GM12878 (cell line): ENCODE measurements at regions not wholly inside any gene's neighbourhood (a gene's known extent, or its start where the extent isn't known, plus 50 kb on each side); places are given as distances from the start of the nearest gene placed in this dataset.

ENCODE experiments used
- ATAC-seq: fragments of 200-7000 bp; cut with Tn5 transposase; 3 replicates; pipeline ENCODE4 v1.9.1; 2020; ENCODE audit warnings: mild to moderate bottlenecking, moderate library complexity
- BruUV-seq: library from RNA; stranded (reverse); fragments of 400-500 nt; replicated peaks from 2 replicates; lab custom pipeline; 2021; lab: Mats Ljungman, UMichigan
- CTCF ChIA-PET: fragments of 300-600 bp; sonication (Branson Sonifier 250); formaldehyde crosslinking; extraction: SDS; loops from one replicate; lab custom pipeline; 2021; ENCODE audit warnings: inconsistent platforms; lab: Yijun Ruan, JAX
- POLR2A ChIA-PET: fragments of 350-600 bp; formaldehyde crosslinking; extraction: SDS; loops from one replicate; lab custom pipeline; 2021; ENCODE audit warnings: inconsistent platforms; lab: Charles Lee
- RAD21 ChIA-PET: fragments of 300-600 bp; sonication (Branson Sonifier 250); formaldehyde crosslinking; loops from one replicate; lab custom pipeline; 2023; ENCODE audit warnings: antibody characterized with exemption; ENCODE audit not compliant: unreplicated experiment; lab: Charles Lee
- SMC1A ChIA-PET: fragments of 300-600 bp; sonication (Branson Sonifier 250); formaldehyde crosslinking; loops from one replicate; lab custom pipeline; 2023; ENCODE audit not compliant: unreplicated experiment, uncharacterized antibody; lab: Charles Lee
- DNase-seq: peaks from one replicate; pipeline ENCODE4 v3.0.0-alpha.2; 2011; ENCODE audit warnings: low read depth, low spot score
- FAIRE-seq: peaks from 3 replicates; lab custom pipeline; 2011; peaks lifted over from hg19 to GRCh38; lab: Jason Lieb, UNC
- H2AFZ ChIP-seq: 2 replicates; pipeline ENCODE4 v1.6.0; 2011; ENCODE audit warnings: low read depth, low read length, control low read depth; ENCODE audit not compliant: control insufficient read depth
- H3K27ac ChIP-seq: 2 replicates; pipeline ENCODE4 v1.5.1; 2011; ENCODE audit warnings: control low read depth; ENCODE audit not compliant: control insufficient read depth, insufficient read depth
- H3K27me3 ChIP-seq, 2 experiments: replicated peaks in 1 of 2; 2 replicates each; pipeline versions ENCODE4 v1.6.0 to v1.6.1; 2011; ENCODE audit warnings: low read length in 1 of 2; ENCODE audit not compliant: control insufficient read depth in 2 of 2, insufficient read depth in 2 of 2
- H3K36me3 ChIP-seq, 2 experiments: 2 replicates each; pipeline ENCODE4 v1.5.1; 2011; ENCODE audit warnings: low read length in 1 of 2; ENCODE audit not compliant: control insufficient read depth in 2 of 2, insufficient read depth in 2 of 2
- H3K4me1 ChIP-seq: 2 replicates; pipeline ENCODE4 v1.6.1; 2011; ENCODE audit warnings: mild to moderate bottlenecking, low read length, moderate library complexity, mixed read lengths; ENCODE audit not compliant: control insufficient read depth, insufficient read depth
- H3K4me2 ChIP-seq: 2 replicates; pipeline ENCODE4 v1.6.0; 2011; ENCODE audit warnings: control low read depth; ENCODE audit not compliant: control insufficient read depth, insufficient read depth
- H3K4me3 ChIP-seq: fragments of 200-600 bp; sonication (generic); 2 replicates; pipeline ENCODE4 v1.5.1; 2016
- H3K79me2 ChIP-seq: 2 replicates; pipeline ENCODE4 v1.6.0; 2011; ENCODE audit warnings: low read length; ENCODE audit not compliant: control insufficient read depth, insufficient read depth
- H3K9ac ChIP-seq: 2 replicates; pipeline ENCODE4 v1.8.0; 2011; ENCODE audit warnings: low read length, control low read depth, mixed read lengths; ENCODE audit not compliant: control insufficient read depth, insufficient read depth
- H3K9me3 ChIP-seq: replicated peaks from 3 replicates; pipeline ENCODE4 v1.5.1; 2011; ENCODE audit warnings: mild to moderate bottlenecking, low read length; ENCODE audit not compliant: control insufficient read depth, insufficient read depth
- H4K20me1 ChIP-seq: 2 replicates; pipeline ENCODE4 v1.6.0; 2011; ENCODE audit not compliant: control insufficient read depth, insufficient read depth
- ATF3 ChIP-seq: IDR thresholded peaks from 2 replicates; pipeline ENCODE4 v1.6.1; 2011; ENCODE audit warnings: low read depth, mild to moderate bottlenecking, low read length, moderate library complexity, borderline replicate concordance; ENCODE audit errors: extremely low read depth
- ATF7 ChIP-seq: fragments of 450-650 bp; IDR thresholded peaks from 2 replicates; pipeline ENCODE4 v1.6.1; 2016; ENCODE audit warnings: low read depth, mild to moderate bottlenecking
- BHLHE40 ChIP-seq, 2 experiments: fragments of 450-650 bp in 1 of 2; IDR thresholded peaks; 2 replicates each; pipeline ENCODE4 v1.6.1; 2011 to 2017; ENCODE audit warnings: low read depth in 2 of 2, borderline replicate concordance in 1 of 2, improper control_type of control experiment in 1 of 2, low read length in 1 of 2, mild to moderate bottlenecking in 1 of 2
- IKZF1 ChIP-seq: fragments of 450-650 bp; conservative IDR thresholded peaks from 2 replicates; pipeline ENCODE4 v1.6.1; 2017; ENCODE audit warnings: antibody characterized with exemption, mild to moderate bottlenecking
- KDM1A ChIP-seq: fragments of 200-600 bp; sonication (generic); IDR thresholded peaks from 2 replicates; pipeline ENCODE4 v1.6.1; 2016; ENCODE audit warnings: borderline replicate concordance
- MYB ChIP-seq: fragments of 150-350 bp; IDR thresholded peaks from 2 replicates; pipeline ENCODE4 v1.6.1; 2014; ENCODE audit warnings: mild to moderate bottlenecking, low read depth, low read length, borderline replicate concordance
- MYC ChIP-seq: IDR thresholded peaks from 2 replicates; pipeline ENCODE4 v1.6.1; 2011; ENCODE audit warnings: mild to moderate bottlenecking, low read length, moderate library complexity, inconsistent platforms; ENCODE audit not compliant: insufficient read depth, insufficient replicate concordance, insufficient read length, severe bottlenecking
- NR2F1 ChIP-seq: fragments of 450-650 bp; conservative IDR thresholded peaks from 2 replicates; pipeline ENCODE4 v1.6.1; 2017; ENCODE audit warnings: mild to moderate bottlenecking
- PML ChIP-seq: IDR thresholded peaks from 2 replicates; pipeline ENCODE4 v1.6.1; 2012; ENCODE audit warnings: low read length, inconsistent platforms
- POLR2AphosphoS5 ChIP-seq: IDR thresholded peaks from 2 replicates; pipeline ENCODE4 v1.6.1; 2011; ENCODE audit warnings: mild to moderate bottlenecking, low read length, inconsistent platforms
- SIX5 ChIP-seq: IDR thresholded peaks from 2 replicates; pipeline ENCODE4 v1.6.1; 2011; ENCODE audit warnings: mild to moderate bottlenecking, low read depth, low read length, moderate library complexity; ENCODE audit not compliant: severe bottlenecking
- STAT3 ChIP-seq: IDR thresholded peaks from 2 replicates; pipeline ENCODE4 v1.6.1; 2011; ENCODE audit warnings: low read depth, low read length, improper control_type of control experiment
- ZBTB33 ChIP-seq: fragments of 450-650 bp; IDR thresholded peaks from 2 replicates; pipeline ENCODE4 v1.6.1; 2017; ENCODE audit warnings: mild to moderate bottlenecking
- ZNF207 ChIP-seq: fragments of 450-650 bp; IDR thresholded peaks from 2 replicates; pipeline ENCODE4 v1.6.1; 2014; ENCODE audit warnings: antibody characterized with exemption, mild to moderate bottlenecking, borderline replicate concordance
- ZSCAN29 ChIP-seq: fragments of 450-650 bp; IDR thresholded peaks from 2 replicates; pipeline ENCODE4 v1.6.1; 2017; ENCODE audit warnings: mild to moderate bottlenecking, moderate library complexity
- WGBS: methylation state at CpG from one replicate; pipeline ENCODE4 v1.1.6; 2016; ENCODE audit warnings: low lambda C conversion rate; ENCODE audit not compliant: insufficient replicate concordance, insufficient coverage; ENCODE audit errors: missing lambda C conversion rate; 5-methylcytosine and 5-hydroxymethylcytosine counted together
- in situ Hi-C: fragments of 300-500 bp; cut with MboI; formaldehyde crosslinking; loops from 9 replicates; pipeline ENCODE4 v1.14.3; 2018; ENCODE audit warnings: mixed read lengths
- intact Hi-C: fragments of 100-400 bp; cut with micrococcal nuclease; formaldehyde crosslinking; loops from one replicate; pipeline ENCODE4 v1.14.2; 2022; ENCODE audit not compliant: unreplicated experiment

GRCh38 chr2:119068154-119068725, 90.3 kb downstream of the C1QL2 start:
- H3K79me2 ChIP-seq, result no peaks in the 10 kb centered on the region
- ATAC-seq, result no peak; the same call in 2 of the 3 replicates
- intact Hi-C loops, result no loop called here
- in situ Hi-C loops, result no loop called here
- no peaks in the 10 kb centered on the region for H3K4me1 ChIP-seq
- RAD21 ChIA-PET, result no interaction called here
- H3K36me3 ChIP-seq, result no peaks in the 10 kb centered on the region
- no TSS peak for BruUV-seq
- H2AFZ ChIP-seq, result no peak overlapping the region
- CTCF ChIA-PET, result no interaction called here
- H3K4me2 ChIP-seq, result no peak overlapping the region
- H4K20me1 ChIP-seq, result no peaks in the 10 kb centered on the region
- 26% methylated on average over 7 of the region's 7 CpGs for WGBS
- no peaks in the 10 kb centered on the region; a peak in 1 of 4 replicates for H3K27me3 ChIP-seq
- H3K9me3 ChIP-seq, result no peaks in the 10 kb centered on the region
- SMC1A ChIA-PET, result interaction anchor here (1.1 kb wide), 1 partner anchor 18 kb away, joined by 4 read pairs; no protein-coding TSS in a partner anchor
- FAIRE-seq, result no peak
- H3K9ac ChIP-seq, result no peak overlapping the region
- TF ChIP-seq PML (no peak), IKZF1 (no peak), MYC (no peak), BHLHE40 (IDR thresholded peaks at IDR 0.05; ENCODE audit: borderline replicate concordance in 1 of 2, low read depth in 2 of 2, low read length in 1 of 2) (no peak), ZNF207 (no peak), ATF7 (no peak), ZSCAN29 (no peak), ZBTB33 (no peak), ATF3 (no peak), POLR2AphosphoS5 (no peak), KDM1A (no peak), SIX5 (no peak), MYB (no peak), STAT3 (no peak), NR2F1 (no peak)
- no peak overlapping the region for H3K27ac ChIP-seq
- POLR2A ChIA-PET, result no interaction called here
- DNase-seq, result no peak
- H3K4me3 ChIP-seq, result no peak overlapping the region
